Right cardiac atrium (tissue), 5 donors: ENCODE measurements at regions not wholly inside any gene's neighbourhood (a gene's known extent, or its start where the extent isn't known, plus 50 kb on each side); places are given as distances from the start of the nearest gene placed in this dataset.
"Not testable (repeated sequence)": the region's sequence is repeated elsewhere in the genome, so short reads cannot be mapped to it uniquely, and the experiment has no call there.

Source experiments
- ATAC-seq, 2 donors: fragments of 200-7000 bp; cut with Tn5 transposase; one replicate each; pipeline versions ENCODE4 v1.8.0 to v1.9.1; 2020; ENCODE audit warnings: moderate library complexity in 2 of 2, mild to moderate bottlenecking in 1 of 2
- DNase-seq, 3 donors: peaks; one replicate each; pipeline ENCODE4 v3.0.0-alpha.2; 2020
- H3K27ac ChIP-seq: one replicate; pipeline ENCODE4 v1.5.1; 2013; ENCODE audit warnings: mild to moderate bottlenecking, low read length, control low read depth, moderate library complexity
- H3K27me3 ChIP-seq: one replicate; pipeline ENCODE4 v1.6.1; 2013; ENCODE audit not compliant: control insufficient read depth, insufficient read depth
- H3K4me1 ChIP-seq: one replicate; pipeline ENCODE4 v1.6.1; 2013; ENCODE audit warnings: low read length; ENCODE audit not compliant: control insufficient read depth, insufficient read depth
- H3K4me3 ChIP-seq: one replicate; pipeline ENCODE4 v1.5.1; 2013; ENCODE audit warnings: low read length, control low read depth
- H3K9me3 ChIP-seq: one replicate; pipeline ENCODE4 v1.6.1; 2013; ENCODE audit warnings: low read length; ENCODE audit not compliant: control insufficient read depth
- WGBS: extraction: QIAGEN DNeasy Blood & Tissue Kit; methylation state at CpG from one replicate; pipeline ENCODE4 v1.1.7; 2013; 5-methylcytosine and 5-hydroxymethylcytosine counted together
- intact Hi-C, 4 donors: fragments of 100-400 bp; cut with DNase I; formaldehyde crosslinking; loops; one replicate each; pipeline versions ENCODE4 v1.11.0 to v1.14.0; 2022 to 2023
- donor health status: healthy with polysubstance abuse.
- donor health status: DM: no; HTN: yes; CAD: no.
- donor health status: DM: no; HTN: no; CAD: no.
- donor health status: DM: no; HTN: yes; CAD: no; lungs with severe emphysema.
- donor health status: DM: yes; HTN: yes; CAD: no.

- ATAC-seq, result no peak
- Histone ChIP-seq H3K27ac (no peak overlapping the region), H3K9me3 (no peaks in the 10 kb centered on the region), H3K4me3 (no peak overlapping the region), H3K4me1 (no peaks in the 10 kb centered on the region), H3K27me3 (no peaks in the 10 kb centered on the region)
- DNase-seq, result peak in 2 of 3 donors; percentile 27 to 55
- 66% methylated on average over 10 of the region's 10 CpGs for WGBS
- intact Hi-C loops, result no loop called here
These were observed 430.6 kb upstream of the KAZN start for GRCh38 chr1:14167884-14168283.

- Histone ChIP-seq H3K4me1 (no peaks in the 10 kb centered on the region), H3K27me3 (no peaks in the 10 kb centered on the region), H3K27ac (no peak overlapping the region), H3K4me3 (no peak overlapping the region), H3K9me3 (no peaks in the 10 kb centered on the region)
- 83% methylated on average over 10 of the region's 10 CpGs for WGBS
- peak in 1 of 3 donors; percentile 42 for DNase-seq
- ATAC-seq, result no peak
- intact Hi-C loops, result no loop called here
These were observed 430.0 kb upstream of the KAZN start for GRCh38 chr1:14168326-14169063.

- intact Hi-C loops, result no loop called here
- H3K4me3 ChIP-seq, result no peak overlapping the region
- no peaks in the 10 kb centered on the region for H3K9me3 ChIP-seq
- no peaks in the 10 kb centered on the region for H3K27me3 ChIP-seq
- no peak overlapping the region for H3K27ac ChIP-seq
- no peaks in the 10 kb centered on the region for H3K4me1 ChIP-seq
- WGBS, result 87% methylated on average over 5 of the region's 5 CpGs
- no peak for DNase-seq
- no peak for ATAC-seq
These were observed 424.9 kb upstream of the KAZN start for GRCh38 chr1:14173598-14173997.

GRCh38 chr1:14177866-14178265, 420.6 kb upstream of the KAZN start:
- intact Hi-C loops, ATAC-seq: not testable (repeated sequence)
- WGBS, result 75% methylated on average over 5 of the region's 5 CpGs

GRCh38 chr1:14180738-14181137, 417.7 kb upstream of the KAZN start:
- intact Hi-C loops, result no loop called here
- ATAC-seq (no peak), DNase-seq (no peak)
- Histone ChIP-seq H3K9me3 (no peaks in the 10 kb centered on the region), H3K27me3 (no peaks in the 10 kb centered on the region), H3K27ac (no peak overlapping the region), H3K4me3 (no peak overlapping the region), H3K4me1 (no peaks in the 10 kb centered on the region)
- WGBS, result 59% methylated on average over 4 of the region's 4 CpGs

More at GRCh38 chr1:14177866-14178265, 420.6 kb upstream of the KAZN start:
- not testable (repeated sequence) for H3K27me3 ChIP-seq, H3K27ac ChIP-seq, H3K4me3 ChIP-seq, H3K4me1 ChIP-seq, DNase-seq, H3K9me3 ChIP-seq

- Histone ChIP-seq H3K4me1 (no peaks in the 10 kb centered on the region), H3K27me3 (no peaks in the 10 kb centered on the region), H3K4me3 (no peak overlapping the region), H3K9me3 (no peaks in the 10 kb centered on the region), H3K27ac (no peak overlapping the region)
- WGBS, result 63% methylated on average over 9 of the region's 9 CpGs
- DNase-seq (no peak), ATAC-seq (no peak)
- intact Hi-C loops, result no loop called here
These were observed 417.2 kb upstream of the KAZN start for GRCh38 chr1:14181191-14181795.

GRCh38 chr1:14182856-14183255, 415.6 kb upstream of the KAZN start:
- H3K27ac ChIP-seq, result no peak overlapping the region
- WGBS, result 84% methylated on average over 5 of the region's 5 CpGs
- no peaks in the 10 kb centered on the region for H3K9me3 ChIP-seq
- H3K4me3 ChIP-seq, result no peak overlapping the region
- no peaks in the 10 kb centered on the region for H3K4me1 ChIP-seq
- no peaks in the 10 kb centered on the region for H3K27me3 ChIP-seq
- ATAC-seq (no peak), DNase-seq (no peak)
- intact Hi-C loops, result no loop called here

- Histone ChIP-seq H3K27me3 (no peaks in the 10 kb centered on the region), H3K4me1 (no peaks in the 10 kb centered on the region)
- 80% methylated on average over 11 of the region's 11 CpGs for WGBS
These were observed 415.2 kb upstream of the KAZN start for GRCh38 chr1:14183329-14183728.

GRCh38 chr1:14184454-14184853, 414.0 kb upstream of the KAZN start:
- Histone ChIP-seq H3K27ac (no peak overlapping the region), H3K9me3 (no peaks in the 10 kb centered on the region), H3K4me3 (no peak overlapping the region), H3K27me3 (no peaks in the 10 kb centered on the region), H3K4me1 (peaks cover 1% of the 10 kb centered on the region)
- 43% methylated on average over 6 of the region's 6 CpGs for WGBS
- intact Hi-C loops, result no loop called here
- DNase-seq (peak in 2 of 3 donors; percentile 28 to 64), ATAC-seq (peak; percentile 61 to 84)

More at GRCh38 chr1:14183329-14183728, 415.2 kb upstream of the KAZN start:
- no peak overlapping the region for H3K4me3 ChIP-seq
- no peak for ATAC-seq
- no peak overlapping the region for H3K27ac ChIP-seq
- no peak for DNase-seq
- H3K9me3 ChIP-seq, result no peaks in the 10 kb centered on the region
- intact Hi-C loops, result no loop called here

- peaks cover 1% of the 10 kb centered on the region for H3K4me1 ChIP-seq
- intact Hi-C loops, result no loop called here
- WGBS, result 82% methylated on average over 4 of the region's 4 CpGs
- no peaks in the 10 kb centered on the region for H3K27me3 ChIP-seq
- no peak overlapping the region for H3K27ac ChIP-seq
- ATAC-seq (no peak), DNase-seq (no peak)
- H3K9me3 ChIP-seq, result no peaks in the 10 kb centered on the region
- no peak overlapping the region for H3K4me3 ChIP-seq
These were observed 409.1 kb upstream of the KAZN start for GRCh38 chr1:14189381-14189780.

- Histone ChIP-seq H3K4me1 (peaks cover 1% of the 10 kb centered on the region), H3K4me3 (no peak overlapping the region), H3K27me3 (no peaks in the 10 kb centered on the region), H3K27ac (no peak overlapping the region), H3K9me3 (no peaks in the 10 kb centered on the region)
- DNase-seq (no peak), ATAC-seq (no peak)
- 64% methylated on average over 3 of the region's 3 CpGs for WGBS
- intact Hi-C loops, result no loop called here
These were observed 408.0 kb upstream of the KAZN start for GRCh38 chr1:14190508-14190907.
